HG02981 (cell line): ENCODE measurements at regions not wholly inside any gene's neighbourhood (a gene's known extent, or its start where the extent isn't known, plus 50 kb on each side); places are given as distances from the start of the nearest gene placed in this dataset.
"Not testable (repeated sequence)": the region's sequence is repeated elsewhere in the genome, so short reads cannot be mapped to it uniquely, and the experiment has no call there.

Experiments used
- ATAC-seq: cut with Tn5 transposase; IDR thresholded peaks from one replicate; pipeline ENCODE4 v1.9.1; 2021; ENCODE audit warnings: mild to moderate bottlenecking, moderate library complexity; ENCODE audit not compliant: unreplicated experiment

- no peak for ATAC-seq
Measured at GRCh38 chr1:157410457-157410856, 141.9 kb downstream of the FCRL5 start.

- ATAC-seq, result no peak
Measured at GRCh38 chr1:157409927-157410326, 142.4 kb downstream of the FCRL5 start.

GRCh38 chr1:157407917-157408525, 144.3 kb downstream of the FCRL5 start:
- no peak for ATAC-seq

GRCh38 chr1:157407367-157407766, 144.9 kb downstream of the FCRL5 start:
- ATAC-seq, result no peak

- no peak for ATAC-seq
Measured at GRCh38 chr1:157405662-157406061, 146.7 kb downstream of the FCRL5 start.

GRCh38 chr1:157404614-157405013, 147.7 kb downstream of the FCRL5 start:
- ATAC-seq, result no peak

GRCh38 chr1:157404063-157404501, 148.2 kb downstream of the FCRL5 start:
- peak; percentile 20 for ATAC-seq

GRCh38 chr1:157403608-157404007, 148.7 kb downstream of the FCRL5 start:
- ATAC-seq, result peak; percentile 20

- ATAC-seq, result peak; percentile 80
Measured at GRCh38 chr1:157403203-157403602, 149.1 kb downstream of the FCRL5 start.

GRCh38 chr1:157400766-157401165, 151.5 kb downstream of the FCRL5 start:
- no peak for ATAC-seq

GRCh38 chr1:157399984-157400382, 152.3 kb downstream of the FCRL5 start:
- peak; percentile 60 for ATAC-seq

GRCh38 chr1:157399343-157399983, 152.9 kb downstream of the FCRL5 start:
- no peak for ATAC-seq

GRCh38 chr1:157390651-157391050, 161.7 kb downstream of the FCRL5 start:
- no peak for ATAC-seq

- no peak for ATAC-seq
Measured at GRCh38 chr1:157388057-157388456, 164.3 kb downstream of the FCRL5 start.

- no peak for ATAC-seq
Measured at GRCh38 chr1:157384258-157384657, 168.1 kb downstream of the FCRL5 start.

GRCh38 chr1:157382351-157382750, 170.0 kb downstream of the FCRL5 start:
- no peak for ATAC-seq

- ATAC-seq, result no peak
Measured at GRCh38 chr1:157380523-157380922, 171.8 kb downstream of the FCRL5 start.

GRCh38 chr1:157377280-157377713, 175.0 kb downstream of the FCRL5 start:
- not testable (repeated sequence) for ATAC-seq

GRCh38 chr1:157376681-157377080, 175.6 kb downstream of the FCRL5 start:
- ATAC-seq, result no peak

GRCh38 chr1:157372311-157372710, 180.0 kb downstream of the FCRL5 start:
- ATAC-seq, result not testable (repeated sequence)

- ATAC-seq, result no peak
Measured at GRCh38 chr1:157371826-157372225, 180.5 kb downstream of the FCRL5 start.

GRCh38 chr1:157371221-157371620, 181.1 kb downstream of the FCRL5 start:
- no peak for ATAC-seq

- ATAC-seq, result no peak
Measured at GRCh38 chr1:157370698-157371097, 181.6 kb downstream of the FCRL5 start.
